GM18907 (cell line): ENCODE measurements at regions not wholly inside any gene's neighbourhood (a gene's known extent, or its start where the extent isn't known, plus 50 kb on each side); places are given as distances from the start of the nearest gene placed in this dataset.

Experiments used
- ATAC-seq: cut with Tn5 transposase; IDR thresholded peaks from one replicate; pipeline ENCODE4 v1.9.1; 2021; ENCODE audit warnings: mild to moderate bottlenecking, moderate library complexity; ENCODE audit not compliant: unreplicated experiment

DNA sequence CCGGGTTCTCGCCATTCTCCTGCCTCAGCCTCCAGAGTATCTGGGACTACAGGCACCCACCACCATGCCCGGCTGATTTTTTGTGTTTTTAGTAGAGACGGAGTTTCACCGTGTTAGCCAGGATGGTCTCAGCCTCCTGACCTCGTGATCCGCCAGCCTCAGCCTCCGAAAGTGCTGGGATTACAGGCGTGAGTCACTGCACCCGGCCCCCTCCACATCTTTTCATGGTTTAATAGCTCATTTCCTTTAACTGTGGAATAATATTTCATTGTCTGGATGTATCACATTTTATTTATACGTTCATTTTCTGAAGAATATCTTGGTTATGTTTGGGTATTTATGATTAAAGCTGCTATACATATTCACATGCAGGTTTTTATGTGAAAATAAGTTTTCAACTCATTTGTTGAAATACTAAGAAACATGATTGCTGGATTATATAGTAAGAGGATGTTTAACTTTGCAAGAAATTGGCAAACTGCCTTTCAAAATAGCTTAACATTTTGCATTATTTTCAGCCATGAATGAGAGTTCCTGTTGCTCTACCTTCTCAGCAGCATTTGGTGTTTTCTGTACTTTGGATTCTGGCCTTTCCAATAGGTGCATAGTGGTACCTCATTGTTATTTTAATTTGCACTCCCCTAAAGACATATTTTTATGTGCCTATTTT lies 591.9 kb downstream of the TECRL start:
- no peak for ATAC-seq

DNA sequence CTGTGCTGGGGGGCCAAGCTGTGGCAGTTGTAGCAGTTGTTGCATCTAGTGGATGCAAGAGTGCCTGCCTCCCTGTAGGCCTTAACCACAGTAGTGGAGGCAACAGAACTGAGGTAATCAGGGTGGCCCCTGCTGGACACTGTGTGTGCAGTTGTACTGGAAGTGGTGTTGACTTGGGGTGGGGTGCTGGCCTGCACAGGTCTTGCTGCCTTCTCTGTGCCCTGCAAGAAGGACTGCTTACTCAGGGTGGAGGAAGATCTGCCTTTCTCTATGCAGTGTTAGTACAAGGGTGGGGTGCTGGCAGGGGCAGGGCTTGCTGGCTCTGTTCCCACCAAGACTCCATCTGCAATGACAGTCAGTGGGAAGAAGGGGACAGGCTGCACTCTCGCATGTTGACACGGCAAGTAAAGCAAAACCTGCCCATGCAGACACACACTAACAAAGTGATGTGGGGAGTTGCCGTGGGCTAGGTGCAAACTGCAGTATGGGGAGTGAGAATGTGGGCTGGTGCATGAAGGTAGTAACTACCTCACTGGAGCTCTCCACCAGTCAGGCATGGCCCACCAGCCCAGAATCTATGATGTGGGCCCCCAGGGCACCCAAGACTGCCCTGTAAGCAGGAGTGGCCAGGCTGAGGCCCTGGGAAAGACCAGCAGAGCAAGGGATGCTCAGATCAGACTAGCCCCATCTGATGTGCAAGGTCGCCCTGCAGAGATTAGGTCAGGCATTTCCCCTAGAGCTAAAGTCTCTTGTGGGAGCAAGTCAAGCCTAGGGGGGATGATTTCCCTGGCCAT lies 594.9 kb downstream of the TECRL start:
- no peak for ATAC-seq

- no peak for ATAC-seq
Measured at GRCh38 chr4:63799166-63799565, 610.1 kb downstream of the TECRL start.

- ATAC-seq = no peak
Measured at GRCh38 chr4:63795301-63795700, 613.9 kb downstream of the TECRL start.

DNA sequence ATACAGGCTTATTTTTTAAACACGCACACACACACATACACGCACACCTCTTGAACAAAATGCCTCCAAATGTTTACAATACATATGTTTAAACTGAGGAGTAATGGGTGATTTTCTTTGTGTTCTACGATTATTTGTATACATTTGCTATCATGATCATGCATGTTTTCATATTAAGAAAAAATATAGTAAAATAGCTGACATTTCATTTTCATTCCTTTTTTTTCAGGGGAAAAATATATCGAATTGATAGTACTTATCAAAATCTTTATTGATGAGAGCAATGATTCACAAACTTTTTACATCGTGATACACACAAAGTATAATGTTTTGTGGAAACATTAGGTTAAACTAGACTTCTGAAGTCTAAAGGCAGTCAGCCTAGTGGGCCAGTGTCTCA lies 618.9 kb downstream of the TECRL start:
- ATAC-seq = no peak

DNA sequence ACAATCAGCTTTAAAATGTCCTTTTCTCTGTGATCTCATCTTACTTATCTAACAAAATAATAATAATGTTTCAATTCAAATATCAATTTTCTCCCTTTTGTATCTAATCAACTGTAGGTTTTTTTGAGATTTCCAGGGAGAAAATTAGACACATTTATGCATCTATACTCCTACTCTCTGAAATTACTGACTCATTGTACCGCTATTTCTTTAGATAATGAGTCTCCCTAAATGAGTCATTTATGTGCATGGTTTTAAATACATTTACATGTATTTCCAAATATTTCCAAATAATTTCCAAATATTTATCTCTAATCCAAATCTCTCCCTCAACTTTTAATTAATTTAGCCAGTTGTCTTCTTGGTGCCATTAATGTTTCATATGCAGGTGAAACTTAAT lies 621.0 kb downstream of the TECRL start:
- no peak for ATAC-seq

- no peak for ATAC-seq
Measured at GRCh38 chr4:63787326-63787725, 621.9 kb downstream of the TECRL start.

DNA sequence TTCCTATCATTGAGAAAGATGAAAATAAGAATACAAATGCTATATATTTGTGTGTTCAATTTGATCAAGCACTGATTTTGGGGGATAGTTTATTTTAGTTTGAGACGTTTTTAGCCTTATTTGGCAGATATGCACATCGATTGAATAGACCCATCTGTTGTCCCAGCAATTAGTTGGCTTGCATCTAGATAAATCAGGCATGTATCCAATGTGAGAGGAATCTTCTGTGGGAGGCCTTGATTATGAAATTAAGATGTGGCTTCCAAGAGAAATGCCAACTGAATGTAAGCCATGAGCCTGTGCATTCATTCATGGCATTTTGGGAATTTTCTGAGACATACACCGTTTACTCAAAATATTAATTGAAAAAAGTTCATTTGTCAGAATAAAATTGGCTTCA lies 623.1 kb downstream of the TECRL start:
- no peak for ATAC-seq

DNA sequence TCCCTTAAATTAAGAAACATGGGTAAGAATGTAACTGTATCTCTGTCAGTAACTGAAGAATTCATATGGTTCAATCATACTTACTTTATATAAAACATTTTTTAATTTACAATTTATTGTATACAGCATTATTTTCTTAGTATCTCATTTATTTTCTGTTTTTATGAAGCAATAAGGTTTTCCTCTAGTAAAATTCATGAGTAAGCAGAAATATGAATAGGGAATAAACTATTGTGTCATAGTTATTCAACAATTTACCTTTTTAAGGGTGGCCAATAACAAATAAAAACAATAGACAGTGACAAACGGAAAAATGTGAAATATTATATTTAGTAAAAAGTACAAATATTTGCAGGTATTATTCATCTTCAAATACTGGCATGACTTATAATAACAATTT lies 624.4 kb downstream of the TECRL start:
- no peak for ATAC-seq

DNA sequence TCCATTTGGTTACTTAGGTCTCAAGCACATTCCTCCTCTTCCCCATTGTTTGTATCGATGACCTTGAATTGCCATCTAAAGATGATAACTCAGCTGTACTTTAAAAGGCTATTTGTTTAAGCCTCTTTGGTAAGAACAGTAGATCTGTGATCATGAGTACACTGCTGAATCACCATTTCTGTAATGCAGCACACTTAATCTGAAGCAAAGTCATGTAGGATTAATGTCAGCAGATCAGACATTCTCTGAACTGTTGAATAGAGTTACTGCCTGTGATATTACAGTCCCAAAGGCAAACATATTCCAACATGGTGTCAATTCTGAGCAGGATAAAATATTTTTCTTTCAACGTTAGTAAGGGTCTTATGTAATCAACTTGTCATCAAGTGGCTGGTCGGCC lies 631.6 kb downstream of the TECRL start:
- no peak for ATAC-seq

DNA sequence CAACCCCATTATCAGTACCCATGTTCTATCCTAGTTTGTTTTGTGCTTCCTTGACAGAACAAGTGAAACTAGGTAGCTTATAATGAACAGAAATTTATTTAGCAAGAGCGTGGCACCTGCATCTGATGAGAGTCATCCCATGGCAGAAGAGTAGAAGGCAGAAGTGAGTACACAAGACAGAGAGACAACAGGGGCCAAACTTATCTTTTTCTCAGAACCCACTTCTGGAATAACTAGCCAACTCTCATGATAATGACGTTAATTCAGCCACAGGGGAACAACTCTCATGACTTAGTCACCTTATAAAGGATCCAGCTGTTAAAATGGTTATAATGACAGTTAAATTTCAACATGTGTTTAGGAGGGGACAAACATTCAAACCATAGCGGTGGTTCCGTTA lies 644.9 kb downstream of the TECRL start:
- ATAC-seq = no peak

DNA sequence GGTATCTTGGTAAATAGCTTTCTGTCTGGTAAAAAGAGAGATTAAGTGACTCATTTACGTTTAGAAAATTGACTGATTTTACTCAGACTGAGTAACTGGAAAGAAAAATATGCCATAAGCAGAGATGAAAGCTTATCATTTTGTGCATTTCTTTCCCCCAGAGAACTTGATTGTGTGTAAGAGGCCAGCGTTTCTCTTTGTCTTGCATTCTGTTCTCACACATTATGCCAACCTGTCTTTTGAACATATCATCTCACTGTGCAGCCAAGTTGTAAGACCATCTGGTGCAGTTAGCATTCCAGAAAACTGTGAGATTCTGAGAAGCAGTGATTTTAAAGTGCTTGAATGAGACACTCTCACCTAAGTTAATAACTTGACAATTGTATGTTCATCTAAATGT lies 651.3 kb downstream of the TECRL start:
- no peak for ATAC-seq

DNA sequence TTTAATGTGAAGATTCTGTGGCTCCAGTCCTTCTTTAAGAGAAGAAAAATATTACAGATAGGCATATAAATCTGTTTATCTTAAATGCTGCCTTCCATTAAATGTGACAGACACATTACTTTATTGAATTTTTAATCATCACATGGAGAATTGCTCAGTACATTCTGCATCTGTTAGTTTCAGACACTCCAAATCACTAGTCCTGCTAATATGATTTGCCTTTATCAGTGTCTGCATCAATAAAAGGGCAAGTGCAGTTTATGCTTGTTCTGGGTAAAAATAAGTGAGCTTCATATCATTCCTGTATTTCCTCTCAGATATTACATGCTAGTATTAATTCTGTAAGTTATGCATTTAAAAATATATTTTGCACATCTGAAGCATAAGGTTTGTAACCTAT lies 666.4 kb downstream of the TECRL start:
- no peak for ATAC-seq

DNA sequence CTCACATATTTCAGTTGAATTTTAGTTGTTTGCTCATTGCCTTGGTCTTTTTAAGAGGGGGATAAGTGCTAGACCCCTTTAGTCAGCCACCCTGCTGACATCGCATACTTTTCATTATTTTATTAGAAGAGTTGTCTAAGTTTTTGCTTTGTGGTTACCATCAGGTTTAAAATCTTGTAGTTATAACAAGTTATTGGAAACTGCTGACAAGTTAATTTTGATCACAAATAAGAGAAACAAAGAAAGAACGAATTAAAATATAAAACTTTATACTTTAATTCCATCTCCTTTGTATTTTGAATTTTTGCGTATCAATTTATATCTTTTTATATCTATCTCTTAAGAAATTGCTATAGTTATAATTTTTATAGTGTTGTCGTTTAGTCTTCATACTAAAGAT lies 679.7 kb downstream of the TECRL start:
- ATAC-seq = no peak

DNA sequence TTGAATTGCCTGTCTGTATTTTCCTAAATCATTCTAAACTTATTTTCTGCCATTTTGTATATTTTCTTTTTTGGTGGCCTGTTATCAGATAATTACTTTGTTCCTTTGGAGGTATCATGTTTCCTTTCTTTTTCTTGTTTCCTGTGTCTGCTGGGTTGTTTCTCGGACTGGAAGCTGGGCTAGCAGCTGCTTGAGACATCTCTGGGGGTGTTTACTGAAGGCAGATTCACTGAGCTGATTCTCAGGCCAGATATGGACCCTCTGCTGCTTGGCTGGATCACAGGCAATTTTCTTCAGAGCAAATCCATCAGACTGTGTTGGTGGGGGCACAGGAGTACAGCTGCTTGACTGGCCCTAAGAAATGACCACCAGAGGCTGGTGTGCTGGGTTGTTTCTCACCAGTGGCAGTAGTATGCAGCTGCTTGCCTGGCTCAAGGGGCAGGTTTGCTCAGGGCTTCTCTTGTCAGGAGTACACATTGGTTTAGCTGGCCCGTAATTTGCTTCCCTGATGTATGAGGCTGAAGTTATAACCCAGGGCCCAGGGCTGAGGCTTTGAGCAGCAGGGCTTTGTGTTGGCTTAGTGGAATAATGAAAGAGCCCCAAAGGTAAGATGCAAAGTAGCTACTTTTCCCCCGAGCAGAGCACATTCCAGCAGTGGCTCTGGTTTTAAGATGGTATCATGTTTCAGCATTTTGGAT lies 680.6 kb downstream of the TECRL start:
- no peak for ATAC-seq

GRCh38 chr4:63717384-63717783 lies 691.9 kb downstream of the TECRL start:
- no peak for ATAC-seq

- ATAC-seq = no peak
Measured at GRCh38 chr4:63708661-63709060, 700.6 kb downstream of the TECRL start.

GRCh38 chr4:63700569-63700968 lies 708.7 kb downstream of the TECRL start:
- no peak for ATAC-seq

- ATAC-seq = no peak
Measured at GRCh38 chr4:63693321-63693720, 715.9 kb downstream of the TECRL start.

- no peak for ATAC-seq
Measured at GRCh38 chr4:63678358-63678931, 730.8 kb downstream of the TECRL start.

DNA sequence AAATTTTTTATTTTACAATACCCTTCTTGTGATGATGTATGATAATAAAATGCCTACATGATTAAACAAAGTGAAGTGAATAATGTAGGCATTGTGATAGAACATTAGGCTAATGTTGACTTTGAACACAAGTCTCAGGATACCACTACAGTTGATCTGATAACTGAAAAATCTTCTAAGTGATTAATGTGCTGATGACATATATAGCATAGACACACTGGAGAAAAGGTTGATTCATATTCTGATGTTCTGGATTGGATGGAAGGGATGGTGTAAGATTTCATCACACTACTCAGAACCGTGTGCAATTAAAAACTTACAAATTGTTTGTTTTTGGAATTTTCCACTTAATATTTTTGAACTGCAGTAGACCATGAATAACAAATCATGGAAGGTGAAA lies 738.5 kb downstream of the TECRL start:
- ATAC-seq = no peak

- ATAC-seq = no peak
Measured at GRCh38 chr4:63663870-63664269, 745.4 kb downstream of the TECRL start.
